Renal cortex interstitium (tissue), 11 donors: ENCODE measurements at regions not wholly inside any gene's neighbourhood (a gene's known extent, or its start where the extent isn't known, plus 50 kb on each side); places are given as distances from the start of the nearest gene placed in this dataset.

ENCODE experiments used
- DNase-seq, 11 donors: peaks; one replicate each; pipeline ENCODE4 v3.0.0-alpha.2; 2013; ENCODE audit warnings: low read depth in 9 of 11, low spot score in 4 of 11; ENCODE audit errors: extremely low read depth in 1 of 11

- no peak for DNase-seq
Observed at GRCh38 chr3:124469555-124469954, 260.7 kb upstream of the UMPS start.

GRCh38 chr3:124478830-124479229 is 251.4 kb upstream of the UMPS start:
- no peak for DNase-seq

- no peak for DNase-seq
Observed at GRCh38 chr3:124483915-124484470, 246.3 kb upstream of the UMPS start.

GRCh38 chr3:124486324-124486723 is 243.9 kb upstream of the UMPS start:
- no peak for DNase-seq

- no peak for DNase-seq
Observed at GRCh38 chr3:124489506-124489905, 240.7 kb upstream of the UMPS start.

GRCh38 chr3:124491098-124491497 is 239.2 kb upstream of the UMPS start:
- no peak for DNase-seq

- DNase-seq: no peak
Observed at GRCh38 chr3:124491875-124492274, 238.4 kb upstream of the UMPS start.

- DNase-seq: no peak
Observed at GRCh38 chr3:124492824-124493223, 237.4 kb upstream of the UMPS start.

GRCh38 chr3:124496061-124496460 is 234.2 kb upstream of the UMPS start:
- DNase-seq: no peak

GRCh38 chr3:124497487-124497886 is 232.8 kb upstream of the UMPS start:
- DNase-seq: no peak

- no peak for DNase-seq
Observed at GRCh38 chr3:124498891-124499290, 231.4 kb upstream of the UMPS start.

- DNase-seq: no peak
Observed at GRCh38 chr3:124504332-124505059, 225.8 kb upstream of the UMPS start.

- no peak for DNase-seq
Observed at GRCh38 chr3:124509884-124510283, 220.4 kb upstream of the UMPS start.

- no peak for DNase-seq
Observed at GRCh38 chr3:124510290-124510689, 220.0 kb upstream of the UMPS start.

- DNase-seq: no peak
Observed at GRCh38 chr3:124512881-124513609, 217.2 kb upstream of the UMPS start.

GRCh38 chr3:124513610-124513997 is 216.6 kb upstream of the UMPS start:
- DNase-seq: no peak

- peak in 1 of 11 donors; percentile 12 for DNase-seq
Observed at GRCh38 chr3:124514683-124515082, 215.6 kb upstream of the UMPS start.

GRCh38 chr3:124516333-124516732 is 213.9 kb upstream of the UMPS start:
- no peak for DNase-seq

- no peak for DNase-seq
Observed at GRCh38 chr3:124517306-124517705, 212.9 kb upstream of the UMPS start.

GRCh38 chr3:124518350-124518749 is 211.9 kb upstream of the UMPS start:
- no peak for DNase-seq
